Activated effector memory CD4-positive, alpha-beta T cell treated with anti-CD3 and anti-CD28 coated beads, Interleukin-2, amount 50 U/mL, for 16 hours (primary cell): ENCODE measurements at regions not wholly inside any gene's neighbourhood (a gene's known extent, or its start where the extent isn't known, plus 50 kb on each side); places are given as distances from the start of the nearest gene placed in this dataset.
"Not testable (repeated sequence)": the region's sequence is repeated elsewhere in the genome, so short reads cannot be mapped to it uniquely, and the experiment has no call there.

ENCODE experiments used
- DNase-seq: peaks from one replicate; pipeline ENCODE4 v3.0.0-alpha.2; 2020

GRCh38 chr15:46892621-46893160, 824.6 kb upstream of the SEMA6D start:
- no peak for DNase-seq

GRCh38 chr15:46894644-46895043, 822.7 kb upstream of the SEMA6D start:
- DNase-seq: no peak

GRCh38 chr15:46897266-46897665, 820.0 kb upstream of the SEMA6D start:
- DNase-seq: no peak

GRCh38 chr15:46901001-46901400, 816.3 kb upstream of the SEMA6D start:
- no peak for DNase-seq

- DNase-seq: no peak
Observed at GRCh38 chr15:46917721-46918252, 799.5 kb upstream of the SEMA6D start.

- no peak for DNase-seq
Observed at GRCh38 chr15:46918462-46919140, 798.7 kb upstream of the SEMA6D start.

- DNase-seq: no peak
Observed at GRCh38 chr15:46921891-46922290, 795.4 kb upstream of the SEMA6D start.

GRCh38 chr15:46930426-46930825, 786.9 kb upstream of the SEMA6D start:
- no peak for DNase-seq

GRCh38 chr15:46933332-46933731, 784.0 kb upstream of the SEMA6D start:
- DNase-seq: no peak

GRCh38 chr15:46934851-46935250, 782.5 kb upstream of the SEMA6D start:
- DNase-seq: no peak

GRCh38 chr15:46938169-46938568, 779.1 kb upstream of the SEMA6D start:
- no peak for DNase-seq

- no peak for DNase-seq
Observed at GRCh38 chr15:46941241-46941640, 776.1 kb upstream of the SEMA6D start.

GRCh38 chr15:46946953-46947352, 770.4 kb upstream of the SEMA6D start:
- no peak for DNase-seq

- no peak for DNase-seq
Observed at GRCh38 chr15:46955576-46955975, 761.7 kb upstream of the SEMA6D start.

- no peak for DNase-seq
Observed at GRCh38 chr15:46956456-46956855, 760.8 kb upstream of the SEMA6D start.

- no peak for DNase-seq
Observed at GRCh38 chr15:46956881-46957280, 760.4 kb upstream of the SEMA6D start.

GRCh38 chr15:46960581-46960980, 756.7 kb upstream of the SEMA6D start:
- no peak for DNase-seq

- DNase-seq: no peak
Observed at GRCh38 chr15:46961795-46962194, 755.5 kb upstream of the SEMA6D start.

- DNase-seq: not testable (repeated sequence)
Observed at GRCh38 chr15:46988055-46988454, 729.2 kb upstream of the SEMA6D start.

GRCh38 chr15:46996359-46996758, 720.9 kb upstream of the SEMA6D start:
- no peak for DNase-seq

GRCh38 chr15:46997501-46997900, 719.8 kb upstream of the SEMA6D start:
- no peak for DNase-seq

GRCh38 chr15:47003568-47003967, 713.7 kb upstream of the SEMA6D start:
- DNase-seq: no peak

GRCh38 chr15:47013446-47013845, 703.9 kb upstream of the SEMA6D start:
- no peak for DNase-seq

GRCh38 chr15:47027322-47027946, 689.9 kb upstream of the SEMA6D start:
- no peak for DNase-seq
